ENCODE measurements at regions not wholly inside any gene's neighbourhood (a gene's known extent, or its start where the extent isn't known, plus 50 kb on each side); places are given as distances from the start of the nearest gene placed in this dataset.

- Histone ChIP-seq H3K27me3 (ENCODE audit: control insufficient read depth in 1 of 2, insufficient read depth in 2 of 2, low read length in 2 of 2) (no peaks in the 10 kb centered on the region), H3K36me3 (ENCODE audit: insufficient read depth, low read length) (no peaks in the 10 kb centered on the region), H3K4me1 (ENCODE audit: insufficient read depth, low read length) (no peaks in the 10 kb centered on the region), H3K4me3 (ENCODE audit: low read length) (no peak overlapping the region), H3K9me3 (ENCODE audit: control insufficient read depth in 1 of 2, insufficient read depth in 1 of 2, low read length in 2 of 2) (peaks cover 0 to 9% of the 10 kb centered on the region in 2 experiments), H3K27ac (ENCODE audit: low read depth in 1 of 2, low read length in 2 of 2) (no peak overlapping the region)
- POLR2A ChIA-PET: no interaction called here
- TF ChIP-seq CTCF (IDR thresholded peaks at IDR 0.05): no peak
- Mint-ChIP-seq H3K4me1 (ENCODE audit: low read depth) (no peaks in the 10 kb centered on the region), H3K27me3 (peaks cover 24% of the 10 kb centered on the region), H3K9me3 (no peaks in the 10 kb centered on the region), H3K4me3 (no peak overlapping the region), H3K36me3 (ENCODE audit: low read depth) (no peaks in the 10 kb centered on the region), H3K27ac (no peak overlapping the region)
- no peak for ATAC-seq (ENCODE audit: poor library complexity)
- intact Hi-C loops (cut with DNase I, micrococcal nuclease): no loop called here
- CTCF ChIA-PET: no interaction called here
- DNase-seq: no peak
These were observed 123.7 kb downstream of the CHD9NB start for GRCh38 chr16:52928955-52929354.

- ATAC-seq (ENCODE audit: poor library complexity): no peak
- H3K27ac ChIP-seq (ENCODE audit: low read depth in 1 of 2, low read length in 2 of 2): no peak overlapping the region
- no peaks in the 10 kb centered on the region for H3K9me3 ChIP-seq (ENCODE audit: control insufficient read depth in 1 of 2, insufficient read depth in 1 of 2, low read length in 2 of 2)
- Mint-ChIP-seq H3K9me3 (no peaks in the 10 kb centered on the region), H3K27me3 (peaks cover 31% of the 10 kb centered on the region), H3K27ac (no peak overlapping the region), H3K36me3 (ENCODE audit: low read depth) (no peaks in the 10 kb centered on the region), H3K4me3 (no peak overlapping the region), H3K4me1 (ENCODE audit: low read depth) (no peaks in the 10 kb centered on the region)
- no peak overlapping the region for H3K4me3 ChIP-seq (ENCODE audit: low read length)
- no peaks in the 10 kb centered on the region for H3K4me1 ChIP-seq (ENCODE audit: insufficient read depth, low read length)
- DNase-seq: no peak
- TF ChIP-seq CTCF (IDR thresholded peaks at IDR 0.05): no peak
- H3K27me3 ChIP-seq (ENCODE audit: control insufficient read depth in 1 of 2, insufficient read depth in 2 of 2, low read length in 2 of 2): no peaks in the 10 kb centered on the region
- no peaks in the 10 kb centered on the region for H3K36me3 ChIP-seq (ENCODE audit: insufficient read depth, low read length)
- CTCF ChIA-PET: no interaction called here
- POLR2A ChIA-PET: no interaction called here
- intact Hi-C loops (cut with DNase I, micrococcal nuclease): no loop called here
These were observed 127.6 kb downstream of the CHD9NB start for GRCh38 chr16:52925143-52925542.

- no peaks in the 10 kb centered on the region for H3K4me1 ChIP-seq (ENCODE audit: insufficient read depth, low read length)
- no peak overlapping the region for H3K4me3 Mint-ChIP-seq
- no peaks in the 10 kb centered on the region for H3K27me3 ChIP-seq (ENCODE audit: control insufficient read depth in 1 of 2, insufficient read depth in 2 of 2, low read length in 2 of 2)
- H3K4me1 Mint-ChIP-seq (ENCODE audit: low read depth): no peaks in the 10 kb centered on the region
- H3K27ac Mint-ChIP-seq: no peak overlapping the region
- DNase-seq (no peak), ATAC-seq (ENCODE audit: poor library complexity) (no peak)
- no peaks in the 10 kb centered on the region for H3K9me3 Mint-ChIP-seq
- H3K4me3 ChIP-seq (ENCODE audit: low read length): no peak overlapping the region
- no peaks in the 10 kb centered on the region for H3K36me3 ChIP-seq (ENCODE audit: insufficient read depth, low read length)
- H3K27me3 Mint-ChIP-seq: peaks cover 28% of the 10 kb centered on the region
- intact Hi-C loops (cut with DNase I, micrococcal nuclease): no loop called here
- no peaks in the 10 kb centered on the region for H3K9me3 ChIP-seq (ENCODE audit: control insufficient read depth in 1 of 2, insufficient read depth in 1 of 2, low read length in 2 of 2)
- ChIA-PET POLR2A (no interaction called here), CTCF (no interaction called here)
- TF ChIP-seq CTCF (IDR thresholded peaks at IDR 0.05): no peak
- H3K27ac ChIP-seq (ENCODE audit: low read depth in 1 of 2, low read length in 2 of 2): no peak overlapping the region
- no peaks in the 10 kb centered on the region for H3K36me3 Mint-ChIP-seq (ENCODE audit: low read depth)
These were observed 128.5 kb downstream of the CHD9NB start for GRCh38 chr16:52924162-52924561.

All from CD4-positive, alpha-beta T cell (primary cell).